Pulmonary artery endothelial cell (primary cell): ENCODE measurements at regions not wholly inside any gene's neighbourhood (a gene's known extent, or its start where the extent isn't known, plus 50 kb on each side); places are given as distances from the start of the nearest gene placed in this dataset.

Experiments
- DNase-seq: peaks from one replicate; pipeline ENCODE4 v3.0.0-alpha.2; 2011; ENCODE audit warnings: low read depth, low spot score

DNA sequence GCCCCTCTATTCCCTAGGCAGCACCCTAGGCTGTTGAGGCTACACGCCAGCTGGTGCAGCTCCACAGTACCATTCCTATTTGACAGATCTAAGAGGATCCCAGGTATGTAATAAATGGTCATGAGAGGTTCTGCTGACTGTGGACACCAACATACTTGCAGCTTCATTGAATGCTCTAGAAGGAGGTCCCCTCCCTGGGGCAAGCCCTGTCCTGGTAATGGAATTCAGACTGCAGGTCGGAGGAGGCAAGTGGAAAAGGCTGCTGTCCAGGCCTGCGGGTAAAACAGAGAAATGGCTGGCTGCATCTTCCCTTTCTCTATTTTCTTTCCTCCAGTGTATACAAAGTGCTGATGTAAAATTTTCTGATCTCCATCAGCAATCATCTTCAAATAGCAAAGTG lies 66.1 kb upstream of the ZNF648 start:
- DNase-seq, result no peak

- DNase-seq, result no peak
These were observed 64.8 kb upstream of the ZNF648 start for GRCh38 chr1:182126272-182126800.

- DNase-seq, result no peak
These were observed 61.4 kb upstream of the ZNF648 start for GRCh38 chr1:182122913-182123260.

GRCh38 chr1:182122256-182122912 lies 60.9 kb upstream of the ZNF648 start:
- no peak for DNase-seq

- DNase-seq, result no peak
These were observed 60.3 kb upstream of the ZNF648 start for GRCh38 chr1:182121787-182122186.

DNA sequence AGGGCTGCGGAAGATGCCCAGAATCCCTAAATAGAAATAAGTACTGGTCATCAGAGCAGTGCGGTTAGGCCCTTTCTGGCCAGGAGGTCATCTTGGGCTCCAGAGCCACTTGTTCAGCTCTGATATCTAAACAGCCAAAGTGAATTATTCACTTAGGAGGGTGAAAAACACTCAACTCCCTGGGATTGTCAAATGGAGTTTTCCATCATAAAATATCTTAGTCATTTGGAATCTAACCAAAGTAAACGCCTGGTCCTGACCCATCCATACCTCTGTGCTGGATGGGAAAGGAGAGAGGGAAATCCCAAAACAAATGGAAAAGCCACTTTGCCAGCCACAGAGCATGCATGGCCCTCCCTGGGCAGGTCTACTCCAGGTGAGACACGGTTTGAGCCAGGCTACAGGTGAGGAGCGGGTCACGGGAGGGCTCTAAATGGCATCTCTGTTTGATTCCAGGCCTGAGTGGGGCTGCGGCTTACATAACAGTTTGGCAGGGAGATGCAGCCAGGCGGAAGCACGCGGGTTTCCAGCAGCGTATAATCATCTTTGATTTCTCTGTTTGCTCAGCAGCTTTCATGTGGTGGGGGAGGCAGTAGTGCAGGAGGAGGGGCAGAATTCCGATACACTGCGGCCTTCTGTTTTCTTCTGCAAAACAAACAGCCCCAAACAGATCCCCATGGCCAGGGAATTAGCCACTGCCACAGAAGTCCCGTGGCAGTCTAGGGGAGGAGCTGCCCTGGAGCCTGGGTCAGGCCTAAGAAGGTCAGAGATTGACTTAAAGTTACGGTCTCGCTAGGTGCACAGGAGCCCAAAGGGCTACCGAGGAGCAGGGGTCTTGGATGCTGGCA lies 59.1 kb upstream of the ZNF648 start:
- DNase-seq, result no peak

DNA sequence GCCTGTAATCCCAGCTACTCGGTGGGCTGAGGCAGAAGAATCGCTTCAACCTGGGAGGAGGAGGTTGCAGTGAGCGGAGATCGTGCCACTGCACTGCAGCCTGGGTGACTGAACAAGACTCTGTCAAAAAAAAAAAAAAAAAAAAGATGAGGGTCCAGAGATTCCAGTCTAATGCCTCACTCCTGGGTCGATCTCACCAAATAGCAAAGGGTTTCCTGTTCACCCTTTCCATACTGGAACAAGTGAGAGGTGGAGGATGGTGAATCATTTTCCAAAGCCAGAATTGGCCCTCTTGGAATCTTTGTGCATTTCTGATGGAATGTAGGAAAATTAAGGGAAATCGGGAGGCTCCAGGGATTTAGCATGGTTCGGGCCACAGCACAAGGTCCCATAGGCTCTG lies 58.1 kb upstream of the ZNF648 start:
- no peak for DNase-seq

- DNase-seq, result no peak
These were observed 57.3 kb upstream of the ZNF648 start for GRCh38 chr1:182118851-182119250.

GRCh38 chr1:182114627-182115023 lies 53.1 kb upstream of the ZNF648 start:
- DNase-seq, result no peak

DNA sequence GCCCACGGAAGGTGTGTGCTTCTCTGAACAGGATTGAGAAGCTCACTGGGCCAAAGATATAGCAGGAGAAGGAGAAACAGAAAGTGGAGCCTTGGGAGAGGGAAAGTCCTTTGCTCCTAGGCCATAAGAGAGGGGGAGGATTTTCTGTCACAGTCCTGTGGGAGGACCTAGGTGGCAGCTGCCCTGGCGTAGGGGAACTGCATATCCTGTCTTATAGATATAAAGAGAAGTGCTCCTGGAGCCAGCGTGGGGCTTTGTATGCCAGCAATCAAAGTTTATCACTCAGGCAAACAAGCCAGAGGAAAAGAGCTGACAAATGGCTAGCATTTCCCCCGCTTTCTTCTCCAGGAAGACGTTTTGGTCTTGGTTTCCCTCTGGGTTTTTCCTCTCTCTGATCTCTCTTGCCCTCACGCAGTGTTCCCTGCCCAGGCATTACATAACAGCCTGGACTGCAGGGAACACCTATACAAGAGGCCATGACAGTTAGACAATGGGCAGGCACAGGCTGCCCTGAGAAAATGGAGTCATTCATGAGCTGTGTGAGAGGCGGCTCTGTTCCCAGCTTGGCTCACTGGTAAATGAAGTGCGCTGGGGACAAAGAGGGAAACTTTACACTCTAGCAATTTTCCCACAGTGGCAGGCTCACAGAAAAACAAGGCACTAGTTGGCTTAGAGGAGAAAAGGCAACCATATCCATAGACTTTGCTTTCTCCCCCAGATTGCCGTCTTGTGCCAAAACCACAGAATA lies 52.5 kb upstream of the ZNF648 start:
- DNase-seq, result no peak

GRCh38 chr1:182111496-182111895 lies 50.0 kb upstream of the ZNF648 start:
- no peak for DNase-seq
